NCI-H2227 (cell line): ENCODE measurements at regions not wholly inside any gene's neighbourhood (a gene's known extent, or its start where the extent isn't known, plus 50 kb on each side); places are given as distances from the start of the nearest gene placed in this dataset.

ENCODE experiments used
- DNase-seq: peaks from one replicate; lab custom pipeline; 2025; ENCODE audit not compliant: unreplicated experiment; lab: John Stamatoyannopoulos, UW

DNA sequence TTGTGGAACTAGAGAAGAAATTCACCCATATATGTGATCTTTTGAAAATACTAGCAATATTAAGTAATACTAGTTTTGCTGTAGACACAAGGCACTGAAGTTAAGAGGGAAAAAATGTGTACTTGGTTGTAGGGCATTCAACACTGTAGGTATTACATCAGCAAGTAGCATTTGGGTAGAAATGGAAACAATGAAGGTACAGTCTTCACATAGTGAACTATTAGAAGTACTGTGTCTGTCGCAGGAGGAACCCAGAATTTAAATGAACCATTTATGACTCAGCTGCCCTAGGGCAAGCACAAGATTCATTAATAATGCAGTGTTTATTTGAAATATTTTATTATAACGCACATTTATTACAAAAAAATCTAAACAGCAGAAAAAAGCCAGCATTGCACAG is 572.7 kb upstream of the TENM3 start:
- no peak for DNase-seq

- no peak for DNase-seq
These were observed 571.5 kb upstream of the TENM3 start for GRCh38 chr4:181671672-181672071.

DNA sequence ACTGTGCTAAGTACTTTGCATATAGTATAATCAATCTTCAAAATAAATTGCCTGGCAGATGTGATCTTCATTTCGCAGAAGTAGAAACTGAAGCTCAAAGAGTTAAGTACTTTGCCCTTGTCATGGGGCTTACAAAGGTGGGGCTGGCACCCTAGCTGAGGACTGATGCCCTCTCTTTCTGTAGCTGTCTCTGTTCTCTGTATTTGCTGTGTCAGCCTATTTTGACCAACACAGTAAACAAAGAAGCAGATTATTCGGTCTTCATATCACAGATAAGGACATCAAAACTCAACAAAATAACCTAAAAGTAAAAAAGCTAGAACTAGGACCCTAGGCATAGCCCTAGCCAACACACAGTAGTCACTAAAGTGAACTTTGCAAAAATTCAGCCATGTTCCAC is 570.5 kb upstream of the TENM3 start:
- no peak for DNase-seq

DNA sequence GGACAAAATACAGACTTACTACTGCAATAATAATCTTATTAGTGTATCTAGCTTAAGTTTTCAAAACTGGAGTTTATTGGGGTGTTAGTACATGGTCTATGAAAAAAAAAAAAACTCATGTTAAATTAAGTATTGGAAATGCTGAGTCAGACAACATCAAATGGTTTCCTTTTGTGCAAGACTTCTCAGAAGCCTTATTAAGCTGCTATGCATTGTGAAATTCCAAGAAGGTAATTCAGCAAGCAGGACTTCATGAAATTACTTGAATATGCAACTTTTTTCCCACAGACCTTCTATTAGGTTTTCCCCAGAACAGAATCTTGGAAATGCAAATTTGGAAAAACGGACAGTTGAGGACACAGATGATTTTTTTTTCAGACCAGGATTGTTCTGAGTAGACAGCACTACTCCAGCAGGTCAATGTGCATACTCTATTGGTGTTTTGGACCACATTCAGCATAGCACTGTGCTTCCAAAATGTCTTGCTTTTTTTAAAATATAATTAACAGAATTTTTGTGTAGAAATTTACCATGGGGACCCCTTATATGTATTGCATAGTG is 568.8 kb upstream of the TENM3 start:
- DNase-seq, result no peak

- DNase-seq, result no peak
These were observed 566.7 kb upstream of the TENM3 start for GRCh38 chr4:181676546-181676945.

DNA sequence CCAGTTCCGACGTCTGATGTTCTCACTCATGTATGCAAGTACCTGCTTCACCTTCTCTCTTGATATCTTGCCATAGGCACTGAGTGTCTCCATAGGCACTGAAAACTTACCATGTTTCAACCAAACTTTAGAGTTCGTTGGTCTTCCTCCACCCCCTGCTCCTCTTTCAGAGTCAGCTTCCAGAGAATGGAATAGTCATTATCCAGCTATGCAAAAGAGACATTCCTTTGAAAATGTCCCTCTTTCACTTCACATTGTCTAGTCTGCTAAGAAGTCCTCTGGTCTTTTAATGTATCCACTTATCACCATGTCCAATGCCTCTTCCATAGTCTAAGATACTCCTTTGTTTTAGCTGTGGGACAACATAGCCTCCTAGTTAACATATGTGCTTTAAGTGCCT is 566.0 kb upstream of the TENM3 start:
- DNase-seq, result no peak

DNA sequence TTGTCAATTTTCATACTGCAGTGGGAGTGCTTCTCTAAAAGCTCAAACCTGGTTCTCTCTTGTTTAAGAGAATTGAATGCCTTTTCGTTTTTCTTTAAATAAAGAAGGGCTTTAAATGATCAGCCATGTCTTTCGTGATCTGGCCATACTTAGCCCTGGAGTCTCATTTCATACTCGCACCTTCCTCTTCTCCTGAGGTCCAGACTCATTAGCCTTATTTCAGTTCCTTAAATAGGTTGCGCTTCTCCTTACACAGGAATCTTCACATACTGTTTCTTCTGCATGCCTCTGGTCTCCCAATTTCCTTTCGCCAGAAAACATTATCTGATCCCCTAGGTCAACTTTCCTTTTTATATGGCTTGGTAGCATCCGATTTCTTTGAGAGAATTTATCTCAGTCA is 565.6 kb upstream of the TENM3 start:
- no peak for DNase-seq

DNA sequence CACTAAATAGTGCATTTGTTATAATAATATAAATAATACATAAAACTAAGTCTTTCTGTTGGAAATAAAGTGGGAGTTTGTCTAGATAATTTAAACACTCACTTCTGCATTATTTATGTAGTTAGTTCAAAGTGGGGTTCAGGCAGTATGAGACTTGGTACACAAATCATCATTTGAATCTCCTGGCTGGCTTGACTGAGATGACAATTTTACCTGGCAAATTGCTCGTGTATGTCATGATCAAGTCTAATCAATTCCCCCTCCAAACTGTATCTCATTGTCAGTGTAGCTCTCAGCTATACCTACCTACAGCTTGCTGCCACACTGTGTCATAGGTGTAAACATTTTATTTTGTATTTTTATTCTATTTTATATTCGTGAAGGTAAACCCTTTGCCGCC is 563.4 kb upstream of the TENM3 start:
- no peak for DNase-seq

DNA sequence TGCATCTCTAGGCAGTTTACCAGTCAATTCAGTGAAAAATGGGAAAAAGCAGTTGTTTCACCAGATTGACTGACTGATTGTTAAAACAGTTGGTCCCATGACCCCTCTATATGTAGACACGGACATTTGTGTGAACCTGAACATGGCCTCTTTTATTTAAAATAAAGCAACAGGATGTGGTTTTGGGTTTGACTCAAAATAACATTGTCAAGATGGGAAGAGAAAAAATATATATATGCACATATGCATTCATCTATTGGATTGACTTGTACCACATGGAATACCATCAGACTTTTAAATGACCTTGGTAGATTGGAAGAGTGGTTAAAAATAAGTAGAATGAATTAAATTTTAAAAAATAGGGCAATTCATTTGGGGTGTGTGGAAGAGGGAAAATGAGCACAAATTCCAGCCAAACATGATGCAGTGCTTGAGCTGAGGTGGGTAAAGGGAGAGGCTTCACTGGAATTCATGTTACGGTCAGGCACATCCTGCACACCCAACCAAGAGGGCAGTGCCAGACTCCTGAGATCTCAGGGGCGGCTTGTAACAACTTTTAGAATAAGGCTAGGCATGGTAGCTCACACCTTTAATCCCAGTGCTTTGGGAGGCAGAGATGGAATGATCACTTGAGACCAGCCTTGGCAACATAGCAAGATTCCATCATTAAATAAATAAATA is 560.7 kb upstream of the TENM3 start:
- DNase-seq, result no peak

GRCh38 chr4:181684310-181684709 is 558.9 kb upstream of the TENM3 start:
- no peak for DNase-seq

- DNase-seq, result no peak
These were observed 557.7 kb upstream of the TENM3 start for GRCh38 chr4:181685461-181685860.

GRCh38 chr4:181685911-181686310 is 557.3 kb upstream of the TENM3 start:
- no peak for DNase-seq

GRCh38 chr4:181687116-181687515 is 556.1 kb upstream of the TENM3 start:
- DNase-seq, result no peak

- no peak for DNase-seq
These were observed 554.8 kb upstream of the TENM3 start for GRCh38 chr4:181688432-181688831.

DNA sequence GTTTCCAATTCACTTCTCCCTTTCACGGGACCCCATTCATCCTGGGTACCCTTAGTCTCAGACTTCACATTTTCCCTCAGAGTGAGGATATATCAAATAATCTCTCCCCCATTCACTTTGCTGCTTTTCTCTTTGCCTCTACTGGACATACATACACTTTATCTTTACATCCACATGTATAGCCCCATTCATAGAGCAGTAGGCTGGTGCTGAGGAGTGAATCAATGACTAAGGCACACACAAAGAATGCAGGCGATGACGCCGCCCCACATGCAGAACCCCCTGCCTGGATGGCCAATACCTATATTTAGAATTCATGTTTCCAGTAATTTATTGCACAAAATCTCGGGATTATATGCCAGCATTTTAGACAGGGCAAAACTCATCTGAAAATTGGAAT is 554.3 kb upstream of the TENM3 start:
- no peak for DNase-seq

GRCh38 chr4:181690498-181690897 is 552.7 kb upstream of the TENM3 start:
- no peak for DNase-seq

DNA sequence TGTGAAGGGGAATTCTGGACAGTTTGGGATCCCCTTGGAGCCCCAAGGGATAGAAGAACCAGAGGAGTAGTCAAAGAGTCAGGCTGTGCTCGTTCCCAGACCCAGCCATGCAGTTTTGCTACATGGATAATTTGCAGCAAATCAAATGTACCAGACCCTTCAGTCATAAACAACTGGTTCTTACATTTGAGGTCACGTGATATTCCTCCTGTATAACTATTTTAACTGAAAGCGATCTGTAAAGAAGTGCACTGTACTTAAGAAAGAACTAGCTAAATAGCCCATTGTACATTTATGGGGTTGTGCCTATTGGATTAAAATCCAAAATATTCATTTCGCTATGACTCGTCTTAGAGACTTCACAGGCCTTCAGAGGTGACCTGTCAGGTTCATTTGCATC is 550.2 kb upstream of the TENM3 start:
- no peak for DNase-seq

DNA sequence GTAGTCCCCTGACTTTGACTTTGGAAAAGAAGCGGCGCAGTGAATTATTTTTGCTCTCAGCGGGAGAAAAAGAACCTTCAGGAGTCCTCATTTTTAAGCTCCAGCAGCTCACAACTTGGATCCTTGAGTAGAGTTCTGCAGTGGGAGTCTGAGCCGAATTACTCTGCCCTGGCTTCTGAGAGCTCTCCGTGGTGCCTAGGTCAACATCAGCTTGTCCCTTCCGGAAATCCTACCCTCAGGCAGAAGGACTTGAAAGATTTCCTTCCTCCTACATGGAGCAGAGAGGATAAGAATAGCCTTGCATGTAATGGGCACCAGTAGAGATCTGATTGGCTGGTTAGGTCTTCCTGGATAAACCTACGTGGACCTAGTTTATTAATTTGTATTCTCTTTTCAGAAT is 549.7 kb upstream of the TENM3 start:
- DNase-seq, result no peak

DNA sequence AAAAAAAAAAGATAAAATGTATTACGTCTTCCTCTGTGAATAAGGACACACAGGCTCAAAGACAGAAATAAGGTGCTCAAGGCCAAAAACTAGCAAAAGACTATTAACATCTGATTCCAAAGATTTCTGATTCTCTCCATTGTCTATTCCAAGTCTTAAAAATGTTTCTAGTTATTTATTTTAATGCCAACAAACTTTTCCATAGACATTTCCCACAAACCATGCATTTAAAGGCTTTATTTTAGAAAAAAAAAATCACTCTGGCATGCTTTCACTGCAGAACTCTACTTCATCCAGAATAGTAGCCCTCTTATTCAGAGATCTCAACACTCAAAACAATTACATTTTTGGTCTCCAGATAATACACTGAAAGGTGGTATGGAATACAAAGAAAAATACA is 545.0 kb upstream of the TENM3 start:
- no peak for DNase-seq

DNA sequence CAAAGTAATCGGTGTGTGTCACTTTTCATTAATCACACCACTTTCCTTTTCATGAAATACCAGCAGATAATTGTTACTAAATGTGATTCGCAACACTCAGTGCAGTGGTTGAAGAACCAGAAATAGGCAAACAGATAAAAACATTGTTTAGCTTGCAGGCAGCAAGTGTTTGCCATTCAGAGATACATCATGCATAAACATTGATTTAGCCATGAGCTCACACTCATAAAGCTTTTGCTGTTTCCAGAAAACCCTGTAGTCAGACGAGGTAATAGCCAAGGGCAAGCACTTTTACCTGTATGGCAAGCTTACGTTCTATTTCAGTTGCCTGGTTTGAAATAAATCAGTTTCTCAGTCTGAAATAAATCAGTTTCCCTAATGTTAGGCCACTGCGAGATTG is 542.0 kb upstream of the TENM3 start:
- DNase-seq, result no peak

DNA sequence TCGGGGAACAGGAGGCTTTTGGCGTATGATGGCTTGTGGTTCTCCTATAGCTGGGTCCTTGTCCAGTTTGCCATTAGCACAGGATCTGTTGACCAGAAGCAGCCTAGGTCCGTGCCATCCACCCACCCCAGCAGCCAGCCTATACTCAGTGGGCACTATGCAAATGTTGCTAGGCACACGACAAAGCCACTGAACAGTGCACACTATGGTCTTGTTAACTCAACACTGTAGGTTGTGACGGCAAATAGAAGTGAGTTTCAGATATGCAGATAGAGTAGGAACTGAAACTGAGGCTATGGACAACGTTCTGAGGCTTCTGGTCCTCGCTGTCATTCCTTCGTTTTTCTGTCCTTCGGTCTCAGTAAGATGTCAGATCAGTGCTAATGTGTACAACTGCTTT is 541.3 kb upstream of the TENM3 start:
- no peak for DNase-seq

DNA sequence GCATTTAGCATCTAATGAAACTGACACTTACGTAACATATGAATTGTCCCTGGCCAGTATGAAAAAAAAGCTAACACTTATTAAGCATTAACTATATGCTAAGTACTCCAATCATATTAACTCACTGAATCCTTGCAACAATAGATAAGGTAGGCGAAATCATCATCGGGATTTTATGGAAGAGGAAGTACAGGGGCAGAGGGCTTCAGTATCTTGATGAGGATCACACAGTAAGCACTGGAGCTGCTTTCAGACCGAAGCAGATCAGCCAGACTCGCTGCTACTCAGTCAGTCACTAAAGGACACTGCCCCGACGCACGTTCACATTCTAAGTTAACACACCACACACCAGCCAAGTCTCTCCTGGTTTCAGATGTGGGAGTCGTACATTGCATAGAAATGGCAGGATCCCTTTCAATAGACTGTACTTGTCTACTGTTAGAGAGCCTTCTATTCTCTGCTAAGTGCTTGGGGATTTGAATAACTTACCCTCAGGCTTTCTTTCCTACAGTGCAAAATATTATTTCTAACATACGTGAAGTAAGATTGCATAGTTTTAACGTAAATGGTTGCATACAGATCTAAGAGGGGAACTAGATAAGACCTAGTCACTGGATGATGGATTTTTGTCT is 540.2 kb upstream of the TENM3 start:
- DNase-seq, result no peak

DNA sequence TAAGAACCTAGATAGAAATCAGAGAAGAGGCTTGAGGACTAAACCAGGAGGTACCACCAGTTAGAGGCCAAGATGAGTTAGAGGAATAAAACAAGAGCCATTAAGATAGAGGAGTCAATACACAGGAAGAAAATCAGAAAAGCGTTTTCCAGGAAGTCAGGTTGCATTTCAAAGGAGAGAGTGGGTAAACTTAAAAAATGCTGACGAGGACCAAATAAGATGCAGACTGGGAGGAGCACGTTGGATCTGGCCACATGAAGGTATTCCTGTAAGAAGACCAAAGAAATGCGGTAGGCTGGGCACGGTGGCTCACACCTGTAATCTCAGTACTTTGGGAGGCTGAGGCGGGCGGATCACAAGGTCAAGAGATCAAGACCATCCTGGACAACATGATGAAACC is 533.1 kb upstream of the TENM3 start:
- no peak for DNase-seq
